GM12864 (cell line): ENCODE measurements at regions not wholly inside any gene's neighbourhood (a gene's known extent, or its start where the extent isn't known, plus 50 kb on each side); places are given as distances from the start of the nearest gene placed in this dataset.

Experiments
- DNase-seq: peaks from one replicate; pipeline ENCODE4 v3.0.0-alpha.2; 2011; ENCODE audit warnings: low read depth
- H3K4me3 ChIP-seq: 2 replicates; pipeline ENCODE4 v1.5.1; 2011; ENCODE audit warnings: mild to moderate bottlenecking, low read depth, low read length, control low read depth
- CTCF ChIP-seq: IDR thresholded peaks from 2 replicates; pipeline ENCODE4 v1.5.1; 2011; ENCODE audit warnings: low read depth, mild to moderate bottlenecking, moderate library complexity, low read length, control low read depth, inconsistent platforms; ENCODE audit errors: missing control alignments

DNA sequence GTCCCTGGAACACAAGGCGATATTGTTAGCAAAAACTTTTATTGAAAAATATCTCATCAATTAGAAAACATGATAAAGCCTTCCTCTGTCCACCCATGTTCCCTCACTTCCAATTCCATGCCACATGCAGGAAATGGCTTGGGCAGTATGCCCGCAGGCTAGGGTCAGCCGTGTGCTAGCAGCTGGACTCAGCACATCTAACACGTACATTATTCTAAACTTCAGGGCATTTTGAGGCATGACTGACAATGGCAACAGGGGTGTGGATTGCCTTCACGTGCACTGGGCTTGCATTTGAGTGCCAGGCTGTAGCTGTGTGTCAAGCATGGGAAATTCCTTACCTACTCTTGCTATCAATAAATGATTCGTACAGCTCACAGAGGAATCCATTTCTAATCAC, 642.1 kb downstream of the INHBA start:
- no peak for DNase-seq
- H3K4me3 ChIP-seq, result no peak overlapping the region
- no peak for TF ChIP-seq CTCF

- DNase-seq, result no peak
- no peak for TF ChIP-seq CTCF
- H3K4me3 ChIP-seq, result no peak overlapping the region
These were observed 643.1 kb downstream of the INHBA start for GRCh38 chr7:41059796-41060195.

- DNase-seq, result no peak
- no peak overlapping the region for H3K4me3 ChIP-seq
- TF ChIP-seq CTCF, result no peak
These were observed 643.7 kb downstream of the INHBA start for GRCh38 chr7:41058986-41059741.

DNA sequence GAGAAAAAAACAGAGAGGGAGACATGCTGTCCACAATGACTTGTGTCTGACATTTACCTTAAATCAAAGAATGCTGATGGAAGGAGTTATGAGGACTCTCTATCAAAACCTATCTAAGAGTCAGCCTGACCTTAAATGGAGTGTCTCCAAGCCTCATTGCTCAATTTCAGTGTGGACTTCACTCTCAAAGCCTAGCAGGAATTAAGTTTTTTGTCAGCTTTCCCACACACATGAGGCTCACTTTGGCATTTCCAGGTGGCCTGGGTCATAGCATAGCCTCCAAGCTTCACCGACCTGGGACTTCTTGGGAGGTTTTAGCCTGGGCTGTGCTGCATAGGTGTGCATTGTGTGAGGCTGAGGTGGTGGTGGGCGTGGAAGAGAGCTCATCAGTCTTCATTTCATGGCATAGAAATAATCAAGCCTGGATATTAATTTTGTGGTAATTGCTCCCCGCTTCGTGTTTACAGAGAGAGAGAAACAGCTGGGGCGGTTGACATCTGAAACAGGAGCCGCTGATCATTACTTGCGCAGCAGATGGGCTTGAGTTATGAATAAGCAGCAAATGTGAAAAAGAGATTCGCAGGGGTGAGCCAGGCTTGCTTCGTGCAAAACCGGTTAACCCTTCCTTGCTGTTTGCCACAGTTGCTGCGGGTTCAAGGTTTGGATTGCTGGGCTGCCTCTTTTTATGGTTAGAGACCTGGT, 647.8 kb downstream of the INHBA start:
- H3K4me3 ChIP-seq, result no peak overlapping the region
- TF ChIP-seq CTCF, result no peak
- no peak for DNase-seq

DNA sequence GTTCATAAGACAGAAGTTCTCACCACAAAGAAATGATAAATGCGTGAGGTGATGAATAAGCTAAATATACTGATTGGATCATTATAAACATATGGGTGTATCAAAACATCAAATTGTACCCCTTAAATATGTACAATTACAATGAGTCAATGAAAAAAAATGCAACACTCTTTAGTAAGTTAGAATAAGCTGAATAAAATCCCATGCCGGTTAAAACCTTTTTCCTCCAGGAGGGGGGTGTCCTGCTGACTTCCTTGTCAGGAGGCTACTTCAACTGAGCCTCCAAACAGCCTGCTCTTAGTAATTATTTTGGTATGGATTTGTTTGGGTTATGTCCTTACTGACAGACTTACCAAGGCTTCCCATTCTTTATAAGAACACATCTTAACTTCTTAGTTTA, 649.1 kb downstream of the INHBA start:
- TF ChIP-seq CTCF, result no peak
- H3K4me3 ChIP-seq, result no peak overlapping the region
- no peak for DNase-seq

DNA sequence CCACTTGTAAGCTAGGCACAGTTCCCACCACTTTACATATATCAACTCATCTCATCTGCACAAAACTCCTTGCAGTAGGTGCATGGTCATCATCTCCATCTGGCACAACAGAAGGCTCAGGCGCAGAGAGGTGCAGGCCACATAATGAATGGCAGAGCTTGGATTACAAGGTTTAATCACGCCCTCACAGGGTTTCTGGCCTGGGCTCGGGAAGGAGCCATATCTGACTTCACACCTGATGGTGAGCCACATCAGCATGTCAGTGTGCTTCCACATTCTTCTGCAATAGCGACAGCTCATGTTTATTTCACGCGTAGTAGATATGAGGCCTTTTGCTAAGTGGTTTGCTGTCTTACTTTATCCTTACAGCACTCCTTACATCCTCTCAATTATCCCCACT, 650.2 kb downstream of the INHBA start:
- no peak for DNase-seq
- no peak overlapping the region for H3K4me3 ChIP-seq
- TF ChIP-seq CTCF, result no peak
